HT1080 (cell line): ENCODE measurements at regions not wholly inside any gene's neighbourhood (a gene's known extent, or its start where the extent isn't known, plus 50 kb on each side); places are given as distances from the start of the nearest gene placed in this dataset.
"Not testable (repeated sequence)": the region's sequence is repeated elsewhere in the genome, so short reads cannot be mapped to it uniquely, and the experiment has no call there.

Source experiments
- DNase-seq: peaks from one replicate; pipeline ENCODE4 v3.0.0-alpha.2; 2015; ENCODE audit warnings: low read depth

- DNase-seq = peak; percentile 35
These were observed 1153.8 kb downstream of the STIM2 start for GRCh38 chr4:28014469-28014868.

DNA sequence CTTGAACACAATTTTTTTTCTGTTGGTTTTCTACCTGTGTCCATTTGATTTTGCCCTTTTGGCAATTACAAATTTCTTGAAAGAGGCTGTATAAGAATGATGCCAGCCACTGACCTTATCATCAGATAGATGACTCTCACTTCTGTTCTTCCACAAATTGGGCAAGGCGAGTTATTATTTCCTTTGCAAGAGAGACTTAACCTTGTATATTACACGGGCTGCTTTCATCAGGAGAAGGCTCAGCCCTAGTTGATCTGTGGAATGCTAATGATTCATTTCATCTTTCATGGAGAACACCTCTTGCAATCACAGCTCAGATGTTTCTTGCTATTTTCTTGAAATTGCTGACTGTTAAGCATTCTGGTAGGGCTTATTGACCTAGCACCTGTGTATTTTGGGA lies 1155.4 kb downstream of the STIM2 start:
- no peak for DNase-seq

- DNase-seq = peak; percentile 71
These were observed 1177.6 kb downstream of the STIM2 start for GRCh38 chr4:28038253-28038652.

DNA sequence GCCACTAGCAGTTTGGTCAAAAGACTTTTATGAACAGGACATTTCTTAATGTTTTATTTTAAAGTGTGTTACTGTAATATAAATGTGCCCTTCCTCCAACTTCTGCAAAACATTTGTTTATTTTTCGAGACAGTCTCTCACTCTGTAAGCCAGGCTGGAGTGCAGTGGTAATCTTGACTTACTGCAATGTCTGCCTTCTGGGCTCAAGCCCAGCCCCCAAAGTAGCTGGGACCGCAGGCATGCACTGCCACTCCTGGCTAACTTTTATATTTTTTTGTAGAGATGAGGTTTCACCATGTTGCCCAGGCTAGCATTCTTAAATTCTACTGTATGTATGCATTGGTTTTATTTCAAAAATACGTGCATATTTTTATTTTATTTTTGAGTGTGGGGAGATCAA lies 1201.9 kb downstream of the STIM2 start:
- DNase-seq = no peak

DNA sequence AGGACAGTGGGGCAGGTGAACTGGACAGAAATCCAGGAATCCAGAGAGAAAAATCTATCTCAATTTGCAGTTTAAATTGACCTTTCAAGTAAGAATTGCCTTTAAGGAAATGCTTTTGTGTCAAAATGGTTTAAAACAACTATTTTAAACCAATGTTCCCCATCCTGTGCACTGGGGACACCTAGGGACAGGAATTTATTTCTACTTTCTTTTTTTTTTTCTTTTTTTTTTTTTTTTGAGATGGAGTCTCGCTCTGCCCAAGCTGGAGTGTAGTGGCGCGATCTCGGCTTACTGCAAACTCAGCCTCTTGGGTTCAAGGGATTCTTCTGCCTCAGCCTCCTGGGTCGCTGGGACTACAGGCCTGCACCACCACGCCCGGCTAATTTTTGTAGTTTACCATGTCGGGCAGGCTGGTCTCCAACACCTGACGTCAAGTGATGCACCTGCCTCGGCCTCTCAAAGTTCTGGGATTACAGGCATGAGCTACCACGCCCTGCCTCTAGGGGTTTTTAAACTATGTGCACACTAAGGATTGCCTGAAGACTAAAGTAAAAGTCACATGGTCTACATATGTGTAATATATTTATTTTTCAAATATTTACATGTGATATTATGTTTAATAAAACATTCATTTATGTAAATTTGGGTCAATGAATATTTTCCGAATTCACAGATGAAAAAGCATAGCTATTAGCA lies 1213.4 kb downstream of the STIM2 start:
- DNase-seq = no peak

DNA sequence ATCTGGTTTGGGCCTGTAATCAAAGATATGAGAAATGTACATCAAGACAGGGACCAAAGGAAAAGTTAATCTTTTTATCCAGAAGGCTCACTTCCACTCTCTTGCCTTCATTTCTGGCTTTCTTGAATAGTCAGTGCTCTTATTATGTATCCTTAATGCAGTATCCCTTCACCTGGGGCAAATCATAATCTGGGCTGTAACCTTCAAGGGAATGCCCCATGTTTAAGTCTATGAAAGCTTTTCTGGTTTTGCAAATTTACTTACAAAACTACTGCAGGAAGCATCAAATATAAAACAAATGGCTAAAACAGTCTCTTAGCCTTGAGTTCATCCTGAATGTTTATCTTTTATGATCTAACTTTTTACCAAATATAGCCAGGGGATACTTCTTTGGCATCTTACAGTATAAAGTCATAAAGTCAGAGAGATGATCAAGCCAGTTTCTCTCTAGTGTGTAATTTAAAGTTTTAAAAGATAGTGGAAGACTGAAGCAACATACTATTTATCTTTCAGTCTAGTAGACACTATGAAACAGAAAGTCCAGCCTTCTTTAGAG lies 1214.8 kb downstream of the STIM2 start:
- DNase-seq = no peak

DNA sequence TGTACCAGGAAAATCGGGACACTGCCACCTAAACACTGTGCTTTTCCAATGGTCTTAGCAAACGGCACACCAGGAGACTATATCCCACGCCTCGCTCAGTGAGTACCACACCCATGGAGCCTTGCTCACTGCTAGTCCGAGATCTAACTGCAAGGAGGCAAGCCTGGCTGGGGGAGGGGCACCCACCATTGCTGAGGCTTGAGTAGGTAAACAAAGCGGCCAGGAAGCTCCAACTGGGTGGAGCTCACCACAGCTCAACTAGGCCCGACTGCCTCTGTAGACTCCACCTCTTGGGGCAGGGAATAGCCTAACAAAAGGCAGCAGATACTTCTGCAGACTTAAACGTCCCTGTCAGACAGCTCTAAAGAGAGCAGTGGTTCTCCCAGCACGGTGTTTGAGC lies 1216.6 kb downstream of the STIM2 start:
- not testable (repeated sequence) for DNase-seq

GRCh38 chr4:28082686-28083390 lies 1222.2 kb downstream of the STIM2 start:
- no peak for DNase-seq

DNA sequence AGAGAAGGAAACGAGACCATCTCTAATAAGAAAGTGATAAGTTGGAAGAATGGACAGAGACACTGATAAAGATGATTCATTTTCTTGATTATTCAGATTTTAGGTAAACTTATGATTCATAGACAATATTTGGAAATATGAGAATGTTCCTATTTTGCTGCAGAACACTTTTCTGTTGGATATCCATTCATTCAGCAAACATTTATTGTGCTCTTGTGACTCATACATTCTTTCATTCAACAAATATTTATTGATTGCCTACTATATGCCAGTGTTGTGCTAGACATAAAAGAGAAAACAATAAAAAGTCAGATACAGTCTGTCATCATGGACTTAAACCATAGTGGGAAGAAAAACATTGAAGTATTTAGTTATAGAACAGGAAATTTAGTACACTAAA lies 1232.0 kb downstream of the STIM2 start:
- no peak for DNase-seq

- DNase-seq = no peak
These were observed 1232.4 kb downstream of the STIM2 start for GRCh38 chr4:28093071-28093470.

DNA sequence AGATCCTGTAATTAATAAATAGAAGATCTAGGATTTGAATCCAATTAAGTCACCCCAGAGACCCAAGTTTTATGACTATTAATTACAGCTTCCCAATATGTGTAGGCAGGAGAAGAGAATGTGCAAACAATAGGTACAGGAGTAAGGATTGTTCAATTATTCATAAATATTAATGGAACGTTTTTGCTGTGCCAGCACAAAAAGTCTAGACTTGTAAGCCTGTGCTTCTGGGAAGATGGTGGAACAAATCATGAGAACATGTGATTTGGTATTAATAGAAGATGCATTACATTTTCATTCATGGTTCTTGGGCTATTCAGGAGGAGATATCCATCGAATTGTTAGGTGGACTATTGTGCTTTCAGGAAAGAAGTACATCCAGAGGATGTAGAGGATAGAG lies 1240.9 kb downstream of the STIM2 start:
- DNase-seq = no peak

DNA sequence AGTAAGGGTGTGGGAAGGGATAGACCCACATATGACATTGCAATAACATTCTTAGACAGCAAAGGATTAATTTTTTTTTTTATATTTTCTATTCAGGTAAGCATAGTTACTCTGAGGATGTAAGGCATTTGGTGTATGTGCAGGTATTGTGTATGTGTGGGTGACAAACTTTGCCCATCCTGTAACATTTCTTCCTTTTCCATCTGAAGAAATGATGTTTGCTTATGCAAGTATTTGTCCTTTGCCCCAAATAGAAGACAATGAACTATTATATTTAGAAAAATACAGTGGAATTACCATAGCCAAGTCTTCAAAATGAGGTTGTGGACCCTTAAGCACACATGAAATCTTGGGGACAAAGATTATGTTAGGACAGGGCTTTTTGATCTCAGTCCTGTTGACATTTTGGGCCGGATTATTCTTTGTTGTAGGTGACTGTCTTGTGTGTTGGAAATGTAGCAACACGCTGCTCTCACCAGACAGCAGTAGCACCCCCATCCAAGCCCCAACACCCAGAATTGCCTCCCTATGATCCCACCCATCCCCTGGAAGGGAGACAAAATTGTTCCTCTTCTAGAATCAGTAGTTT lies 1244.7 kb downstream of the STIM2 start:
- DNase-seq = no peak

GRCh38 chr4:28106155-28106554 lies 1245.5 kb downstream of the STIM2 start:
- DNase-seq = no peak

GRCh38 chr4:28109801-28110200 lies 1249.2 kb downstream of the STIM2 start:
- no peak for DNase-seq

DNA sequence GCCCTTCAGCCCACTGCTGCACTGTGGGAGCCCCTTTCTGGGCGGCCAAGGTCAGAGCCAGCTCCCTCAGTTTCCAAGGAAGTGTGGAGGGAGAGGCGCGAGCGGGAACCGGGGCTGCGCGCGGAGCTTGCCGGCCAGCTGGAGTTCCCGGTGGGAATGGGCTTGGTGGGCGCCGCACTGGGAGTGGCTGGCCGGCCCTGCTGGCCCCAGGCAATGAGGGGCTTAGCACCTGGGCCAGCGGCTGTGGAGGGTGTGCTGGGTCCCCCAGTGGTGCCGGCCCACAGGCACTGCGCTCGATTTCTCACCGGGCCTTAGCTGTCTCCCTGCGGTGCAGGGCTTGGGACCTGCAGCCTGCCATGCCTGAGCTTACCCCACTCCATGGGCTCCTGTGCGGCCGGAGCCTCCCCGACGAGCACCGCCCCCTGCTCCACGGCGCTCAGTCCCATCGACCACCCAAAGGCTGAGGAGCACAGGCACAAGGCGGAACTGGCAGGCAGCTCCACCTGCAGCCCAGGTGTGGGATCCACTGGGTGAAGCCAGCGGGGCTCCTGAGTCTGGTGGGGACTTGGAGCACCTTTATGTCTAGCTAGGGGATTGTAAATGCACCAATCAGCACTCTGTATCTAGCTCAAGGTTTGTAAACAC lies 1252.2 kb downstream of the STIM2 start:
- DNase-seq = not testable (repeated sequence)

- DNase-seq = not testable (repeated sequence)
These were observed 1252.9 kb downstream of the STIM2 start for GRCh38 chr4:28113586-28113985.

DNA sequence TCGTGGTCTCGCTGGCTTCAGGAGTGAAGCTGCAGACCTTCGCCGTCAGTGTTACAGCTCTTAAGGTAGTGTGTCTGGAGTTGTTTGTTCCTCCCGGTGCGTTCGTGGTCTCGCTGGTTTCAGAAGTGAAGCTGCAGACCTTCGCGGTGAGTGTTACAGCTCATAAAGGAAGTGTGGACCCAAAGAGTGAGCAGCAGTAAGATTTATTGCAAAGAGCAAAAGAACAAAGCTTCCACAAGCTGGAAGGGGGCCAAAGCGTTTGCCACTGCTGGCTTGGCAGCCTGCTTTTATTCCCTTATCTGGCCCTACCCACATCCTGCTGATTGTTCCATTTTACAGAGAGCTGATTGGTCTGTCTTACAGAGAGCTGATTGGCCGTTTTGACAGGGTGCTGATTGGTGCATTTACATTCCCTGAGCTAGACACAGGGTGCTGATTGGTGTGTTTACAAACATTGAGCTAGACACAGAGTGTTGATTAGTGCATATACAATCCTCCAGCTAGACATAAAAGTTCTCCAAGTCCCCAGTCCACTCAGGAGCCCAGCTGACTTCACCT lies 1256.0 kb downstream of the STIM2 start:
- DNase-seq = peak; percentile 20

GRCh38 chr4:28117084-28117682 lies 1256.5 kb downstream of the STIM2 start:
- DNase-seq = no peak

GRCh38 chr4:28146191-28146590 lies 1285.5 kb downstream of the STIM2 start:
- no peak for DNase-seq

GRCh38 chr4:28148221-28148620 lies 1287.6 kb downstream of the STIM2 start:
- no peak for DNase-seq

DNA sequence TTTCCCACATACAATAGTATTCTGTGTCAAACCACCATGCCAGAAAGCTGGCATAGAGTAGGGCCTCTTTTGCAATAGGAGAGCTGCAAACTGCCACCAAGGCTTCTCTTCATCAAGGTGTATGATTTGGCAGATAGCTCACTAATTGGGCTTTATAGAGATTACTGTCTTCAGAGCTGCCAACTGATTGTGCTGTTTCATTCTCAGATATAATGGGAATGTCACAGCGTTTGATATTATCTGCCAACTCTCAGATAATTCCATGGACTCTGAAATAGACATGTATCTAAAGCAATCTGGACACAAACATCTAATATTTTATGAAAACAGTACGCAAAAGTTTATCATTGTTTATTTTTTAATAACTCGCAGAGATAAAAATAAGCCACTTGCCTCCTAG lies 1289.1 kb downstream of the STIM2 start:
- DNase-seq = no peak
